BE2C (cell line): ENCODE measurements at regions not wholly inside any gene's neighbourhood (a gene's known extent, or its start where the extent isn't known, plus 50 kb on each side); places are given as distances from the start of the nearest gene placed in this dataset.

ENCODE experiments used
- DNase-seq: peaks from one replicate; pipeline ENCODE4 v3.0.0-alpha.2; 2020
- H3K27me3 ChIP-seq: fragments of 250-450 bp; sonication (Bioruptor Pico); 2 replicates; pipeline ENCODE4 v1.5.1; 2020; ENCODE audit warnings: mild to moderate bottlenecking
- H3K36me3 ChIP-seq: fragments of 250-450 bp; sonication (Bioruptor Pico); 2 replicates; pipeline ENCODE4 v1.5.1; 2020; ENCODE audit warnings: mild to moderate bottlenecking
- H3K4me1 ChIP-seq: fragments of 250-450 bp; sonication (Bioruptor Pico); 2 replicates; pipeline ENCODE4 v1.5.1; 2020
- H3K4me3 ChIP-seq: 2 replicates; pipeline ENCODE4 v1.5.1; 2011; ENCODE audit warnings: low read depth, low read length
- H3K9me3 ChIP-seq: fragments of 250-450 bp; sonication (Bioruptor Pico); 2 replicates; pipeline ENCODE4 v1.5.1; 2020
- CTCF ChIP-seq: IDR thresholded peaks from 2 replicates; pipeline ENCODE4 v1.5.1; 2012; ENCODE audit warnings: mild to moderate bottlenecking, low read depth, low read length

- no peaks in the 10 kb centered on the region for H3K9me3 ChIP-seq
- no peaks in the 10 kb centered on the region for H3K27me3 ChIP-seq
- DNase-seq, result no peak
- H3K36me3 ChIP-seq, result no peaks in the 10 kb centered on the region
- no peak for TF ChIP-seq CTCF
- H3K4me1 ChIP-seq, result peaks cover 6% of the 10 kb centered on the region
- no peak overlapping the region for H3K4me3 ChIP-seq
Measured at GRCh38 chr10:36519909-36520308, 605.5 kb upstream of the ANKRD30A start.

- Histone ChIP-seq H3K9me3 (no peaks in the 10 kb centered on the region), H3K4me1 (no peaks in the 10 kb centered on the region; the same call in 1 of the 2 replicates), H3K36me3 (no peaks in the 10 kb centered on the region), H3K27me3 (no peaks in the 10 kb centered on the region), H3K4me3 (no peak overlapping the region)
- TF ChIP-seq CTCF, result no peak
- no peak for DNase-seq
Measured at GRCh38 chr10:36516281-36516680, 609.1 kb upstream of the ANKRD30A start.

DNA sequence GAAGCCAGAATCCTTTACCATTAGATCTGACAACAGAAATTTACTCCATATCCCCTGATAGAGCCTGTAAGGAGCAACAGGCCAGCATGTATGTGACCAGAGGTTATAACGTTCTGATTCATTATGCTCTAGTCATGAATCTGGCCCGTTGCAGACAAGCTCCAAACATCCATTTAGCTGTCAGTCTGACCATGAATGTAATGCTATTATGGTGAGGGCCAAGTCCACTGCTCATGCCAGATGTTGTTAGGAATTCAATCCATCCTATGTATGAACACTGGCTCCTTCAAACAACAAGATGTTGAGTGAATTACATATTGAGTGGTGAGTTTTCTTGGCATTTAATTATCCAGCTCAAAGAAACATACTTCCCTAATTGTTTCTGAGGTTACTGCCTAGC, 610.1 kb upstream of the ANKRD30A start:
- peak; percentile 54 for DNase-seq
- H3K36me3 ChIP-seq, result no peaks in the 10 kb centered on the region
- no peak for TF ChIP-seq CTCF

GRCh38 chr10:36507715-36508114, 617.7 kb upstream of the ANKRD30A start:
- TF ChIP-seq CTCF, result no peak
- Histone ChIP-seq H3K9me3 (no peaks in the 10 kb centered on the region), H3K36me3 (no peaks in the 10 kb centered on the region), H3K27me3 (no peaks in the 10 kb centered on the region), H3K4me1 (peaks cover 17% of the 10 kb centered on the region), H3K4me3 (no peak overlapping the region)
- no peak for DNase-seq

More for the DNA sequence above, 610.1 kb upstream of the ANKRD30A start:
- H3K4me3 ChIP-seq, result no peak overlapping the region
- no peaks in the 10 kb centered on the region for H3K9me3 ChIP-seq
- H3K27me3 ChIP-seq, result no peaks in the 10 kb centered on the region
- no peaks in the 10 kb centered on the region; the same call in 1 of the 2 replicates for H3K4me1 ChIP-seq

DNA sequence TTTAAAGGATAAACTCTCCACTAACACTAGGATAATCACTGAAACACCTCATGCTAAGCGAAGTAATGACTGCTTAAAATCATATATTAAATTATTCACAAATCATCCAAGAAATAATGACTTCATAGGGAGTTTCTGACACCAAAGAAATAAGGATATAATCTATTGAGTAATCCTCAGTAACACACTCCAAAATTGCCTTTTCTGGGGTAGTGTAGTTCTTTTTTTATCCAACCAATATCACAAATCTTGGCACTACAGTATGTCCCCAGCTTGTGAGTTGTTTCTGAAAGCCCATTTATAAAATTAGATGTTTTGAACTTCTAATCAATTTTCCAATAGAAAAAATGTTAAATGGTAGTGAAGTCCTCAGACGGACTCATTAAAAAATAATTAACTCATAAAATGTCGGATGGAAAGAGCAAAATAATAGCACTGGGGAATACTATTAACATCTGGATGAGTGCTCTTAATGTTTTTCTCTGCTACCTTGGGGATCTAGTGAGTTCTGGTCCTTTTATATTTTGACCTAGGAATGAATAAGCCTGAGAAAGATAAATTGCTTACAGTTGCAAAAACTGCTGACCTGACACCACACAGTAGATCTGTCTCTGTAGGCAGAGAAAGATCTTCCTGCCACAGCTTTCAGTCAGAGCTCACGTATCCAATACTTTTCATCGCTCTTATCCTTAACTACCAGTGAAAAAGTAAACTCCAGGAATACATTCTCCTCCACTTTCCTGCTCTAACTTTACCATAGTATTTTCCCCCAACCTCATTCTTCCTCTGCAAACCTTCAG, 618.5 kb upstream of the ANKRD30A start:
- TF ChIP-seq CTCF, result no peak
- no peaks in the 10 kb centered on the region for H3K27me3 ChIP-seq
- H3K9me3 ChIP-seq, result no peaks in the 10 kb centered on the region
- H3K4me3 ChIP-seq, result no peak overlapping the region
- peaks cover 17% of the 10 kb centered on the region for H3K4me1 ChIP-seq
- H3K36me3 ChIP-seq, result no peaks in the 10 kb centered on the region
- no peak for DNase-seq

- no peaks in the 10 kb centered on the region for H3K27me3 ChIP-seq
- H3K4me3 ChIP-seq, result no peak overlapping the region
- peaks cover 17% of the 10 kb centered on the region for H3K4me1 ChIP-seq
- no peaks in the 10 kb centered on the region for H3K9me3 ChIP-seq
- DNase-seq, result no peak
- H3K36me3 ChIP-seq, result no peaks in the 10 kb centered on the region
- TF ChIP-seq CTCF, result no peak
Measured at GRCh38 chr10:36506261-36506660, 619.1 kb upstream of the ANKRD30A start.
